H9 (cell line): ENCODE measurements at regions not wholly inside any gene's neighbourhood (a gene's known extent, or its start where the extent isn't known, plus 50 kb on each side); places are given as distances from the start of the nearest gene placed in this dataset.

ENCODE experiments used
- DNase-seq: peaks from one replicate; pipeline ENCODE4 v3.0.0-alpha.2; 2017
- H2AFZ ChIP-seq: one replicate; pipeline ENCODE4 v1.6.1; 2013; ENCODE audit warnings: mild to moderate bottlenecking, low read length, control low read depth, moderate library complexity
- H2AK5ac ChIP-seq: 2 replicates; pipeline ENCODE4 v1.6.1; 2013; ENCODE audit warnings: low read length, control low read depth, mixed read lengths; ENCODE audit not compliant: insufficient read length
- H2BK120ac ChIP-seq: one replicate; pipeline ENCODE4 v1.6.1; 2013; ENCODE audit warnings: low read depth, mild to moderate bottlenecking, low read length, control low read depth, inconsistent platforms; ENCODE audit not compliant: poor library complexity, severe bottlenecking
- H2BK12ac ChIP-seq: 2 replicates; pipeline ENCODE4 v1.6.1; 2013; ENCODE audit warnings: low read length, control low read depth, mixed read lengths, low read depth; ENCODE audit not compliant: insufficient read length
- H2BK15ac ChIP-seq: 2 replicates; pipeline ENCODE4 v1.6.1; 2013; ENCODE audit warnings: low read depth, low read length, control low read depth
- H2BK20ac ChIP-seq: one replicate; pipeline ENCODE4 v1.6.1; 2013; ENCODE audit warnings: low read depth, mild to moderate bottlenecking, low read length, control low read depth, inconsistent platforms; ENCODE audit not compliant: poor library complexity, severe bottlenecking
- H2BK5ac ChIP-seq: 2 replicates; pipeline ENCODE4 v1.6.1; 2013; ENCODE audit warnings: low read length, control low read depth, mixed read lengths; ENCODE audit not compliant: insufficient read length
- H3K14ac ChIP-seq: 2 replicates; pipeline ENCODE4 v1.6.1; 2013; ENCODE audit warnings: low read length, control low read depth; ENCODE audit not compliant: insufficient read depth
- H3K18ac ChIP-seq: 2 replicates; pipeline ENCODE4 v1.6.1; 2013; ENCODE audit warnings: low read depth, mild to moderate bottlenecking, mixed read lengths, low read length, control low read depth; ENCODE audit not compliant: insufficient read length
- H3K23ac ChIP-seq: 2 replicates; pipeline ENCODE4 v1.6.1; 2013; ENCODE audit warnings: low read length, control low read depth, mixed read lengths, low read depth; ENCODE audit not compliant: insufficient read length
- H3K23me2 ChIP-seq: 2 replicates; pipeline ENCODE4 v1.6.1; 2013; ENCODE audit warnings: low read depth, mild to moderate bottlenecking, mixed read lengths, low read length, control low read depth; ENCODE audit not compliant: insufficient read length, poor library complexity, severe bottlenecking
- H3K27ac ChIP-seq: 2 replicates; pipeline ENCODE4 v1.5.1; 2013; ENCODE audit warnings: low read length, control low read depth, mixed read lengths, low read depth; ENCODE audit not compliant: insufficient read length
- H3K27me3 ChIP-seq: 2 replicates; pipeline ENCODE4 v1.6.1; 2013; ENCODE audit warnings: low read length, control low read depth, inconsistent platforms; ENCODE audit not compliant: insufficient read depth
- H3K4ac ChIP-seq: 2 replicates; pipeline ENCODE4 v1.6.1; 2013; ENCODE audit warnings: low read depth, mild to moderate bottlenecking, control low read depth, inconsistent platforms, low read length, moderate library complexity
- H3K4me1 ChIP-seq: 2 replicates; pipeline ENCODE4 v1.6.1; 2013; ENCODE audit warnings: low read length, control low read depth, inconsistent platforms; ENCODE audit not compliant: insufficient read depth
- H3K4me2 ChIP-seq: 2 replicates; pipeline ENCODE4 v1.6.1; 2013; ENCODE audit warnings: low read length, control low read depth, mixed read lengths; ENCODE audit not compliant: insufficient read length, insufficient read depth
- H3K56ac ChIP-seq: 2 replicates; pipeline ENCODE4 v1.6.1; 2013; ENCODE audit warnings: low read depth, mild to moderate bottlenecking, mixed read lengths, low read length, control low read depth; ENCODE audit not compliant: insufficient read length
- H3K79me1 ChIP-seq: 2 replicates; pipeline ENCODE4 v1.6.1; 2013; ENCODE audit warnings: low read depth, mild to moderate bottlenecking, moderate library complexity, low read length, control low read depth, inconsistent platforms; ENCODE audit not compliant: insufficient read depth, poor library complexity, severe bottlenecking
- H3K79me2 ChIP-seq: 2 replicates; pipeline ENCODE4 v1.6.1; 2013; ENCODE audit warnings: low read length, control low read depth, inconsistent platforms; ENCODE audit not compliant: insufficient read depth
- H3K9ac ChIP-seq: 2 replicates; pipeline ENCODE4 v1.6.1; 2013; ENCODE audit warnings: low read length, control low read depth, mixed read lengths; ENCODE audit not compliant: insufficient read length; ENCODE audit errors: extremely low read depth
- H3K9me3 ChIP-seq: one replicate; pipeline ENCODE4 v1.6.1; 2013; ENCODE audit warnings: low read depth, low read length, inconsistent platforms; ENCODE audit not compliant: control insufficient read depth
- H3T11ph ChIP-seq: one replicate; pipeline ENCODE4 v1.6.1; 2013; ENCODE audit warnings: mild to moderate bottlenecking, low read length, control low read depth, inconsistent platforms
- H4K20me1 ChIP-seq: one replicate; pipeline ENCODE4 v1.6.1; 2013; ENCODE audit not compliant: control insufficient read depth, insufficient read length, insufficient read depth
- H4K5ac ChIP-seq: 2 replicates; pipeline ENCODE4 v1.6.1; 2013; ENCODE audit warnings: low read depth, mild to moderate bottlenecking, mixed read lengths, low read length, control low read depth; ENCODE audit not compliant: insufficient read length
- H4K8ac ChIP-seq: replicated peaks from 2 replicates; pipeline ENCODE4 v1.6.1; 2013; ENCODE audit warnings: low read length, control low read depth, mixed read lengths, low read depth; ENCODE audit not compliant: insufficient read length
- H4K91ac ChIP-seq: 2 replicates; pipeline ENCODE4 v1.6.1; 2013; ENCODE audit warnings: low read depth, mild to moderate bottlenecking, moderate library complexity, mixed read lengths, low read length, control low read depth; ENCODE audit not compliant: insufficient read length
- H3K27ac Mint-ChIP-seq, 3 experiments: 2 replicates in 2 of 3; 3 replicates in 1 of 3; pipeline ENCODE4 v1.8.0; 2020 to 2021; ENCODE audit warnings: mixed read lengths in 3 of 3, mild to moderate bottlenecking in 1 of 3, moderate library complexity in 1 of 3
- H3K27me3 Mint-ChIP-seq: 2 replicates; pipeline ENCODE4 v1.8.0; 2021; ENCODE audit warnings: low read depth, mild to moderate bottlenecking, moderate library complexity, mixed read lengths
- H3K36me3 Mint-ChIP-seq, 3 experiments: 2 replicates in 2 of 3; 3 replicates in 1 of 3; pipeline ENCODE4 v1.8.0; 2020 to 2021; ENCODE audit warnings: low read depth in 3 of 3, mixed read lengths in 3 of 3; ENCODE audit not compliant: insufficient read depth in 1 of 3
- H3K4me1 Mint-ChIP-seq, 2 experiments: 2 replicates each; pipeline ENCODE4 v1.8.0; 2020; ENCODE audit warnings: mixed read lengths in 2 of 2
- H3K4me3 Mint-ChIP-seq, 2 experiments: 2 replicates in 1 of 2; 3 replicates in 1 of 2; pipeline ENCODE4 v1.8.0; 2020 to 2021; ENCODE audit warnings: mild to moderate bottlenecking in 2 of 2, mixed read lengths in 2 of 2, moderate library complexity in 1 of 2
- H3K9me3 Mint-ChIP-seq, 2 experiments: 2 replicates in 1 of 2; 3 replicates in 1 of 2; pipeline ENCODE4 v1.8.0; 2020; ENCODE audit warnings: mild to moderate bottlenecking in 2 of 2, mixed read lengths in 2 of 2, moderate library complexity in 1 of 2
- WGBS: extraction: QIAGEN DNeasy Blood & Tissue Kit; methylation state at CpG from one replicate; pipeline ENCODE4 v1.1.7; 2013; ENCODE audit warnings: missing lambda C conversion rate, low lambda C conversion rate, mixed read lengths; ENCODE audit not compliant: insufficient read length; ENCODE audit errors: extremely low coverage; 5-methylcytosine and 5-hydroxymethylcytosine counted together
- TF ChIP-seq, protein P1 (sequence below): fragments of 200-600 bp; sonication (generic); conservative IDR thresholded peaks from 3 replicates; pipeline ENCODE4 v1.8.0; 2021; ENCODE audit warnings: antibody characterized with exemption, mild to moderate bottlenecking

DNA sequence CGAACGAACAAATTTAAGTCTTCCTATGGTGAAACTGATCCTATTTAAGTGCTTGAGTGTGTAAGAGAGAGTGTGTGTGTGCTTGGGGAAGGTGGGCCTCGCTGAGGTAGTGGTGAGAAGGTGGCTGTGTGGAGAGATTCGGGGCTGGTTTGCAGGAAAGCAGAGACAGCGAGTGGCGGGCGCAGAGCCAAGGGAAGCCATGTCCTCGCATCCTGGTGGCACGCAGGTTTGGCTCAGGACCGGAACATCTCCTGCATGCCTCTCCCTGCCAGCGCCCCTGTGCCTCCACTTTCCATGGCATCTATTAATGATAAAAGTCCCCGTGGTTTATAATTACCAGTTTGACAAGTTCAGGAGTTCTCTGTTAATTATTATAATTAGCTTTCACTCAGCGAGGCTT, 383.1 kb upstream of the CADM1 start:
- Histone ChIP-seq H3K14ac (no peak overlapping the region), H3K79me1 (no peaks in the 10 kb centered on the region), H3K23me2 (no peaks in the 10 kb centered on the region), H2AFZ (no peak overlapping the region), H3K79me2 (no peaks in the 10 kb centered on the region), H3K27me3 (no peaks in the 10 kb centered on the region), H4K91ac (no peak overlapping the region), H4K8ac (no peak overlapping the region), H3K56ac (no peak overlapping the region), H3K4me2 (no peak overlapping the region), H2BK120ac (no peak overlapping the region), H3K27ac (no peak overlapping the region), H3T11ph (no peak overlapping the region), H3K4me1 (no peaks in the 10 kb centered on the region), H2BK20ac (no peak overlapping the region), H3K23ac (no peak overlapping the region), H3K18ac (no peak overlapping the region), H2BK15ac (no peak overlapping the region), H3K9me3 (no peaks in the 10 kb centered on the region), H2AK5ac (no peak overlapping the region), H2BK12ac (no peak overlapping the region), H3K9ac (no peak overlapping the region), H4K5ac (no peak overlapping the region), H4K20me1 (no peaks in the 10 kb centered on the region), H2BK5ac (no peak overlapping the region), H3K4ac (no peak overlapping the region)
- Mint-ChIP-seq H3K4me3 (no peak overlapping the region), H3K4me1 (peaks cover 19 to 33% of the 10 kb centered on the region in 2 experiments), H3K27me3 (peaks cover 17% of the 10 kb centered on the region), H3K9me3 (no peaks in the 10 kb centered on the region), H3K27ac (no peak overlapping the region), H3K36me3 (peaks cover 0 to under 1% (median 0%) of the 10 kb centered on the region in 3 experiments; a peak in 1 of 7 replicates)
- no peak for DNase-seq
- TF ChIP-seq, protein P1, sequence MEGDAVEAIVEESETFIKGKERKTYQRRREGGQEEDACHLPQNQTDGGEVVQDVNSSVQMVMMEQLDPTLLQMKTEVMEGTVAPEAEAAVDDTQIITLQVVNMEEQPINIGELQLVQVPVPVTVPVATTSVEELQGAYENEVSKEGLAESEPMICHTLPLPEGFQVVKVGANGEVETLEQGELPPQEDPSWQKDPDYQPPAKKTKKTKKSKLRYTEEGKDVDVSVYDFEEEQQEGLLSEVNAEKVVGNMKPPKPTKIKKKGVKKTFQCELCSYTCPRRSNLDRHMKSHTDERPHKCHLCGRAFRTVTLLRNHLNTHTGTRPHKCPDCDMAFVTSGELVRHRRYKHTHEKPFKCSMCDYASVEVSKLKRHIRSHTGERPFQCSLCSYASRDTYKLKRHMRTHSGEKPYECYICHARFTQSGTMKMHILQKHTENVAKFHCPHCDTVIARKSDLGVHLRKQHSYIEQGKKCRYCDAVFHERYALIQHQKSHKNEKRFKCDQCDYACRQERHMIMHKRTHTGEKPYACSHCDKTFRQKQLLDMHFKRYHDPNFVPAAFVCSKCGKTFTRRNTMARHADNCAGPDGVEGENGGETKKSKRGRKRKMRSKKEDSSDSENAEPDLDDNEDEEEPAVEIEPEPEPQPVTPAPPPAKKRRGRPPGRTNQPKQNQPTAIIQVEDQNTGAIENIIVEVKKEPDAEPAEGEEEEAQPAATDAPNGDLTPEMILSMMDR, result no peak
- no CpG with 5 or more reads among the region's 13 CpGs for WGBS
